CMK (cell line): ENCODE measurements at regions not wholly inside any gene's neighbourhood (a gene's known extent, or its start where the extent isn't known, plus 50 kb on each side); places are given as distances from the start of the nearest gene placed in this dataset.
"Not testable (repeated sequence)": the region's sequence is repeated elsewhere in the genome, so short reads cannot be mapped to it uniquely, and the experiment has no call there.

ENCODE experiments used
- DNase-seq: peaks from one replicate; pipeline ENCODE4 v3.0.0-alpha.2; 2010; ENCODE audit warnings: low read depth

- DNase-seq: no peak
These were observed 121.2 kb upstream of the GRIN3A start for GRCh38 chr9:101859620-101860019.

GRCh38 chr9:101858026-101858425 lies 119.6 kb upstream of the GRIN3A start:
- DNase-seq: no peak

DNA sequence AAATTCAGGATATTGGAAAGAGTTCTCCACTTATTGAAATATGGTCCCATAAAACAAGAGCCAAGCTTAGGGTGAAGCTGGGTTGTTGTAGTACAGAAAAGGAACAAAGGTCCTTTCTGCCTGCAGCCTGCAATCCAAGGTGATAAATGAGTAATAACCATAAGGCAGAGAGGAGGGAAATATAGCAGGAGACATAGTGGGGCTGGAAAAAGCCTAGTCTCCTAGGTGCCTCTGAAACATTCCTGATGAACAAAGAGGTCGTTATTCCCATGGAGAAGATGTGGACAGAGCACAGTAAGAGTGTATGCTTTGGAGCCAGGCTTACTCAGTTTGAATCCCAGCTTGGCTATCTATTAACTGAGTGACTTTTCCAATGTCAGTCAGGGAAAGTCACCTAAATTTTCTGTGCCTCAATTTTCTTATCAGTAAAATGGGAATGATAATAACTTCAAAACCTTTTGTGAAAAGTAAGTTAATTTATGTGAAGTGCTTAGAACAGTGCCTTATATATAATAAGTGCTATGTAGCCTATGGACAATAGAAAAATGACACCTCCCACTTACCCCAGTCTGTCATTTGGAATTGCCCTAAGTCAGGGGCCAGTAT lies 110.8 kb upstream of the GRIN3A start:
- DNase-seq: no peak

GRCh38 chr9:101848485-101848919 lies 110.1 kb upstream of the GRIN3A start:
- DNase-seq: no peak

- no peak for DNase-seq
These were observed 107.7 kb upstream of the GRIN3A start for GRCh38 chr9:101846161-101846560.

DNA sequence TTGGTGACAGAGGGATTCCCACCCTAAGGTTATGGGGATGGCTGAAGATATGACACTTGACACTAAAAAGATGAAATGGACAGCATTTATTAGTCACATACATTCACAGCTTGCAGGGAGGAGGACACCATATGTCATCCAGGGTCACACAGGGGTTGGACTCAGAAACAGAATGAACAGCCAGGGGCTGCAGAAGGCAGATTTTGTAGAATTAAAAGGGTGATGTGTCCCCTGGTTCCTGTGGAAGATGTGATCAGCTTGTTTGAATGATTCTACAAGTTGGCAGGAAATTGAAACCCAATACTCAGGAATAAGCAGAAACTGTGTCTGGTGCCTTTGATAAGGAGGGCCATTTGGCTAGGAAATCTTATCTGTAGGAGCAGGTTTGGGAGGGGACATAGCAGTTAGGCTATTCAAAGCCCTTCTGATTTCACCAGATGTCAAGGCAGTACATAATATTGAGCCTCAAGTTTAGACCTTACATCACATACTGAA lies 102.3 kb upstream of the GRIN3A start:
- peak; percentile 94 for DNase-seq

- not testable (repeated sequence) for DNase-seq
These were observed 100.5 kb upstream of the GRIN3A start for GRCh38 chr9:101838988-101839387.

DNA sequence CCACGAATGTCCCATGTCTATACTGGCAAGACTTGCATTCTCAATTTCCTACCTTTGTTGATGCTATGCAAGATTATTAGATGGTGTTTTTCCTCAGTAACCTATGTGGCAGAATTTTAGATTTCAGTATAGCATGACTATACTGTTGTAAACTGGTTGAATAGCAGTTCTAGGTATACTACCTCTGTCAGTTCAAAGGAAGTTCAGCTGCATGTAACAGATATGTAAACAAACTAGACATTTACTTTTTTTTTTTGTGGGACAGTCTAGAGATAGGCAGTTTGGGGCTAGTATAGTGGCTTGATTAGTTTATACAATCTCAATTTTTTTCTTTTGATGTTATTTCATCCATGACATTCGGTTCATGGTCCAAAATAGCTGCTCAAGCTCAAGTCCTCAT lies 97.6 kb upstream of the GRIN3A start:
- no peak for DNase-seq

- DNase-seq: no peak
These were observed 94.0 kb upstream of the GRIN3A start for GRCh38 chr9:101832486-101832885.

- DNase-seq: not testable (repeated sequence)
These were observed 83.0 kb upstream of the GRIN3A start for GRCh38 chr9:101821450-101821849.

GRCh38 chr9:101820983-101821382 lies 82.5 kb upstream of the GRIN3A start:
- not testable (repeated sequence) for DNase-seq

DNA sequence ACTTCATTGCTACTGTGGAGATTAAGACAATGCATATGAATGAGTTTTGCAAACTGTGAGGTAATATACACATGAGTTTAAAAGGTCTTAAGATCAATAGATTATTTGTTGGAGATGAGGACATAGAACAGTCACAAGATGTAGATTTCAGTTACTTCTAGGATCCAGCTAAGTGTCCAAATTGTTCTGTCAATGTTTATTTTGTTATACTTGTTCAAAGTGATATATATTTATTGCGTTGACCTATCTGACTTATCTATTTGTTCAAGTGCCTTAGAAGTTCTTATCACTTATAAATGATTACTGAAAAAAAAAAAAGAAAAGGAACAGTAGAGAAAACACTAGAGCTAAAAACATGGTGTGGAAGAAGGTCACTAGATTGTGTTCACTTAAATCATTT lies 75.6 kb upstream of the GRIN3A start:
- no peak for DNase-seq

GRCh38 chr9:101807879-101808278 lies 69.4 kb upstream of the GRIN3A start:
- not testable (repeated sequence) for DNase-seq

DNA sequence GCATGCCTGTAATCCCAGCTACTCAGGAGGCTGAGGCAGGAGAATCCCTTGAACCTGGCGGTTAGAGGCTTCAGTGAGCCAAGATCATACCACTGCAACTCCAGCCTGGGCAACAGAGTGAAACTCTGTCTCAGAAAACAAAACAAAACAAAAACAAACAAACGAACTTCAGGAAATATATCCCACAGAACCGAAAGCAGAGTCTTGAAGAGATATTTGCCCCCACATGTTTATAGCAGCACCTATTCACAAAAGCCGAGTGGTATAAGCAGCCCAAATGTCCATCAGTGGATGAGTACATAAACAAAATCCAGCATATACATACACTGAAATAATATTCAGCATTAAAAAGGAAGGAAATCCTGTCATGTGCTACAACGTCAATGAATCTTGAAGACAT lies 57.6 kb upstream of the GRIN3A start:
- DNase-seq: no peak

GRCh38 chr9:101795147-101795546 lies 56.7 kb upstream of the GRIN3A start:
- no peak for DNase-seq

- no peak for DNase-seq
These were observed 54.0 kb upstream of the GRIN3A start for GRCh38 chr9:101792475-101792874.

GRCh38 chr9:101791938-101792337 lies 53.5 kb upstream of the GRIN3A start:
- peak; percentile 29 for DNase-seq

- DNase-seq: no peak
These were observed 53.1 kb upstream of the GRIN3A start for GRCh38 chr9:101791533-101791932.
